AG04449 (cell line): ENCODE measurements at regions not wholly inside any gene's neighbourhood (a gene's known extent, or its start where the extent isn't known, plus 50 kb on each side); places are given as distances from the start of the nearest gene placed in this dataset.

Experiments
- CTCF ChIA-PET: fragments of 350-600 bp; formaldehyde crosslinking; extraction: SDS; loops from one replicate; lab custom pipeline; 2021; ENCODE audit warnings: antibody characterized with exemption; lab: Yijun Ruan, JAX
- POLR2A ChIA-PET: fragments of 400-600, 350-600 bp; formaldehyde crosslinking; extraction: SDS; loops from one replicate; lab custom pipeline; 2020; ENCODE audit warnings: antibody characterized with exemption, inconsistent platforms; lab: Yijun Ruan, JAX
- DNase-seq: peaks from one replicate; pipeline ENCODE4 v3.0.0-alpha.2; 2010; ENCODE audit warnings: low read depth, low spot score
- H3K4me3 ChIP-seq: 2 replicates; pipeline ENCODE4 v1.5.1; 2011; ENCODE audit warnings: low read depth, mild to moderate bottlenecking, control low read depth, low read length
- CTCF ChIP-seq: IDR thresholded peaks from one replicate; pipeline ENCODE4 v1.5.1; 2011; ENCODE audit warnings: mild to moderate bottlenecking, moderate library complexity, low read length, control low read depth, inconsistent platforms; ENCODE audit not compliant: insufficient read depth; ENCODE audit errors: missing control alignments

- H3K4me3 ChIP-seq = no peak overlapping the region
- ChIA-PET CTCF (no interaction called here), POLR2A (no interaction called here)
- DNase-seq = no peak
- TF ChIP-seq CTCF = no peak
These were observed 195.0 kb downstream of the GADD45G start for GRCh38 chr9:89799766-89800165.

- H3K4me3 ChIP-seq = no peak overlapping the region
- TF ChIP-seq CTCF = no peak
- POLR2A ChIA-PET = no interaction called here
- CTCF ChIA-PET = no interaction called here
- DNase-seq = no peak
These were observed 196.5 kb downstream of the GADD45G start for GRCh38 chr9:89801341-89801740.

- CTCF ChIA-PET = no interaction called here
- H3K4me3 ChIP-seq = no peak overlapping the region
- no peak for DNase-seq
- POLR2A ChIA-PET = no interaction called here
- no peak for TF ChIP-seq CTCF
These were observed 197.2 kb downstream of the GADD45G start for GRCh38 chr9:89801742-89802670.

- ChIA-PET CTCF (no interaction called here), POLR2A (no interaction called here)
- DNase-seq = no peak
- H3K4me3 ChIP-seq = no peak overlapping the region
- TF ChIP-seq CTCF = no peak
These were observed 198.1 kb downstream of the GADD45G start for GRCh38 chr9:89802781-89803355.

- ChIA-PET POLR2A (no interaction called here), CTCF (no interaction called here)
- DNase-seq = no peak
- no peak for TF ChIP-seq CTCF
- no peak overlapping the region for H3K4me3 ChIP-seq
These were observed 198.6 kb downstream of the GADD45G start for GRCh38 chr9:89803403-89803802.

GRCh38 chr9:89804766-89805531 is 200.1 kb downstream of the GADD45G start:
- no peak for DNase-seq
- ChIA-PET POLR2A (no interaction called here), CTCF (no interaction called here)
- no peak for TF ChIP-seq CTCF
- no peak overlapping the region for H3K4me3 ChIP-seq
